ENCODE measurements at regions not wholly inside any gene's neighbourhood (a gene's known extent, or its start where the extent isn't known, plus 50 kb on each side); places are given as distances from the start of the nearest gene placed in this dataset.

GRCh38 chr9:13728131-13728530, 448.6 kb upstream of the MPDZ start:
- DNase-seq (ENCODE audit: low read depth in 1 of 2, low spot score in 1 of 2), result no peak
- WGBS (ENCODE audit: missing lambda C conversion rate), result 28% methylated on average over 2 of the region's 2 CpGs
- no peak for TF ChIP-seq NFE2L2 (conservative IDR thresholded peaks at IDR 0.05; ENCODE audit: low read length)
- no peak for TF ChIP-seq FOSB (CRISPR knock-in tag; IDR thresholded peaks at IDR 0.05)
- TF ChIP-seq ZC3H11A (IDR thresholded peaks at IDR 0.05), result no peak
- TF ChIP-seq CBX2 (IDR thresholded peaks at IDR 0.05; ENCODE audit: borderline replicate concordance, low read depth), result no peak
- no peak for TF ChIP-seq JUNB (IDR thresholded peaks at IDR 0.05)
- TF ChIP-seq RFX5 (IDR thresholded peaks at IDR 0.05), result no peak
- TF ChIP-seq SREBF2 (IDR thresholded peaks at IDR 0.05), result no peak
- no peak for TF ChIP-seq RCOR1 (IDR thresholded peaks at IDR 0.05; ENCODE audit: low read depth, low read length)
- TF ChIP-seq HOXA7 (CRISPR knock-in tag; IDR thresholded peaks at IDR 0.05), result no peak
- no peak for TF ChIP-seq MAFK (IDR thresholded peaks at IDR 0.05; ENCODE audit: partially characterized antibody)
- TF ChIP-seq ATOH8 (CRISPR knock-in tag; IDR thresholded peaks at IDR 0.05; ENCODE audit: low read depth), result no peak
- TF ChIP-seq ELK1 (IDR thresholded peaks at IDR 0.05; ENCODE audit: low read depth, low read length), result no peak
- TF ChIP-seq POLR2A (IDR thresholded peaks at IDR 0.05; ENCODE audit: low read length), result no peak
- TF ChIP-seq, protein P1, sequence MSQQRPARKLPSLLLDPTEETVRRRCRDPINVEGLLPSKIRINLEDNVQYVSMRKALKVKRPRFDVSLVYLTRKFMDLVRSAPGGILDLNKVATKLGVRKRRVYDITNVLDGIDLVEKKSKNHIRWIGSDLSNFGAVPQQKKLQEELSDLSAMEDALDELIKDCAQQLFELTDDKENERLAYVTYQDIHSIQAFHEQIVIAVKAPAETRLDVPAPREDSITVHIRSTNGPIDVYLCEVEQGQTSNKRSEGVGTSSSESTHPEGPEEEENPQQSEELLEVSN (IDR thresholded peaks at IDR 0.05; ENCODE audit: borderline replicate concordance, low read depth), result no peak
- no peak for TF ChIP-seq ESRRA (IDR thresholded peaks at IDR 0.05; ENCODE audit: borderline replicate concordance, low read length)
- no peak for TF ChIP-seq EHMT2 (IDR thresholded peaks at IDR 0.05; ENCODE audit: low read depth)
- no peak for TF ChIP-seq RNF2 (IDR thresholded peaks at IDR 0.05; ENCODE audit: borderline replicate concordance, low read depth)
- POLR2A ChIA-PET, result no interaction called here
- no peak for FAIRE-seq
- Histone ChIP-seq H3K4me3 (no peak overlapping the region), H3K4me2 (no peak overlapping the region), H3K27ac (no peak overlapping the region), H3K9me3 (no peaks in the 10 kb centered on the region), H3K4me1 (no peaks in the 10 kb centered on the region)
- CTCF ChIA-PET, result interaction anchor here (0.7 to 1.6 kb wide), 2 partner anchors 11 to 622 kb away, joined by 3 to 5 read pairs; no protein-coding TSS in a partner anchor
- no peak for ATAC-seq

GRCh38 chr9:13726746-13727145, 447.3 kb upstream of the MPDZ start:
- CTCF ChIA-PET, result no interaction called here
- no peak for DNase-seq (ENCODE audit: low read depth in 1 of 2, low spot score in 1 of 2)
- WGBS (ENCODE audit: missing lambda C conversion rate), result 2% methylated on average over 2 of the region's 2 CpGs
- H3K4me2 ChIP-seq, result no peak overlapping the region
- POLR2A ChIA-PET, result no interaction called here
- H3K27ac ChIP-seq, result no peak overlapping the region
- no peak overlapping the region for H3K4me3 ChIP-seq
- H3K9me3 ChIP-seq, result no peaks in the 10 kb centered on the region
- no peak for TF ChIP-seq FOSL2 (IDR thresholded peaks at IDR 0.05)
- TF ChIP-seq FOSL2 (CRISPR knock-in tag; IDR thresholded peaks at IDR 0.05), result no peak
- TF ChIP-seq RCOR1 (IDR thresholded peaks at IDR 0.05; ENCODE audit: low read depth, low read length), result no peak
- TF ChIP-seq JUNB (IDR thresholded peaks at IDR 0.05), result no peak
- TF ChIP-seq TP53 (CRISPR knock-in tag; IDR thresholded peaks at IDR 0.05), result no peak
- no peak for TF ChIP-seq JUN (IDR thresholded peaks at IDR 0.05)
- ATAC-seq, result no peak
- no peaks in the 10 kb centered on the region for H3K4me1 ChIP-seq
- FAIRE-seq, result no peak

- Histone ChIP-seq H3K9me3 (no peaks in the 10 kb centered on the region), H3K4me3 (no peak overlapping the region), H3K4me2 (no peak overlapping the region), H3K4me1 (no peaks in the 10 kb centered on the region), H3K27ac (no peak overlapping the region)
- ChIA-PET CTCF (no interaction called here), POLR2A (no interaction called here)
- DNase-seq (ENCODE audit: low read depth in 1 of 2, low spot score in 1 of 2) (no peak), FAIRE-seq (no peak), ATAC-seq (no peak)
- WGBS (ENCODE audit: missing lambda C conversion rate), result 8% methylated on average over 2 of the region's 2 CpGs
- TF ChIP-seq, protein P2, sequence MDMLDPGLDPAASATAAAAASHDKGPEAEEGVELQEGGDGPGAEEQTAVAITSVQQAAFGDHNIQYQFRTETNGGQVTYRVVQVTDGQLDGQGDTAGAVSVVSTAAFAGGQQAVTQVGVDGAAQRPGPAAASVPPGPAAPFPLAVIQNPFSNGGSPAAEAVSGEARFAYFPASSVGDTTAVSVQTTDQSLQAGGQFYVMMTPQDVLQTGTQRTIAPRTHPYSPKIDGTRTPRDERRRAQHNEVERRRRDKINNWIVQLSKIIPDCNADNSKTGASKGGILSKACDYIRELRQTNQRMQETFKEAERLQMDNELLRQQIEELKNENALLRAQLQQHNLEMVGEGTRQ (IDR thresholded peaks at IDR 0.05), result no peak
- TF ChIP-seq PBX3 (IDR thresholded peaks at IDR 0.05), result no peak
- TF ChIP-seq JUN (IDR thresholded peaks at IDR 0.05), result no peak
- no peak for TF ChIP-seq POLR2A (IDR thresholded peaks at IDR 0.05; ENCODE audit: low read length)
- no peak for TF ChIP-seq BHLHE40 (IDR thresholded peaks at IDR 0.05; ENCODE audit: low read depth, low read length)
- no peak for TF ChIP-seq CHD4 (IDR thresholded peaks at IDR 0.05; ENCODE audit: borderline replicate concordance)
- no peak for TF ChIP-seq GATA3 (IDR thresholded peaks at IDR 0.05; ENCODE audit: borderline replicate concordance)
- no peak for TF ChIP-seq EHF (CRISPR knock-in tag; IDR thresholded peaks at IDR 0.05)
- TF ChIP-seq SREBF2 (IDR thresholded peaks at IDR 0.05), result no peak
- no peak for TF ChIP-seq CTCF (IDR thresholded peaks at IDR 0.05)
- no peak for TF ChIP-seq HOXA7 (CRISPR knock-in tag; IDR thresholded peaks at IDR 0.05)
- TF ChIP-seq, protein P1 (IDR thresholded peaks at IDR 0.05; ENCODE audit: borderline replicate concordance, low read depth), result no peak
- no peak for TF ChIP-seq RNF2 (IDR thresholded peaks at IDR 0.05; ENCODE audit: borderline replicate concordance, low read depth)
- no peak for TF ChIP-seq MYC (IDR thresholded peaks at IDR 0.05; ENCODE audit: borderline replicate concordance, low read length)
- no peak for TF ChIP-seq EP300 (IDR thresholded peaks at IDR 0.05)
Measured at GRCh38 chr9:13725516-13725915, 446.0 kb upstream of the MPDZ start.

Measured in A549 (cell line).